ENCODE measurements at regions not wholly inside any gene's neighbourhood (a gene's known extent, or its start where the extent isn't known, plus 50 kb on each side); places are given as distances from the start of the nearest gene placed in this dataset.

- H3K9me2 ChIP-seq (ENCODE audit: insufficient read depth): no peaks in the 10 kb centered on the region
- ChIA-PET CTCF (no interaction called here), POLR2A (ENCODE audit: unreplicated experiment) (no interaction called here)
- no peaks in the 10 kb centered on the region for H3K9me3 ChIP-seq (ENCODE audit: insufficient read depth, low read depth)
- no peaks in the 10 kb centered on the region for H3K36me3 ChIP-seq (ENCODE audit: low read depth)
- intact Hi-C loops (cut with micrococcal nuclease; ENCODE audit: unreplicated experiment): no loop called here
- no peak overlapping the region for H3K4me3 ChIP-seq
- H3K4me1 ChIP-seq (replicated peaks; ENCODE audit: insufficient read depth): no peaks in the 10 kb centered on the region
- H3K27ac ChIP-seq: no peak overlapping the region
- BruUV-seq (replicated peaks): no TSS peak
- no peaks in the 10 kb centered on the region for H4K20me1 ChIP-seq (ENCODE audit: insufficient read depth)
- H3K4me2 ChIP-seq: no peak overlapping the region
- DNase-seq: no peak
- no peaks in the 10 kb centered on the region for H3F3A ChIP-seq (ENCODE audit: insufficient read depth, low read depth)
- H2AFZ ChIP-seq: no peak overlapping the region
- peaks cover 92% of the 10 kb centered on the region for H3K27me3 ChIP-seq (ENCODE audit: insufficient read depth, low read depth)
- no peak for TF ChIP-seq EZH2 (IDR thresholded peaks at IDR 0.05; ENCODE audit: low read depth)
- no peak for TF ChIP-seq CTCF (conservative IDR thresholded peaks at IDR 0.05)
- H3K79me2 ChIP-seq (ENCODE audit: low read depth): no peaks in the 10 kb centered on the region
Measured at GRCh38 chr5:179488975-179489374, 61.4 kb upstream of the RUFY1 start.

GRCh38 chr5:179488491-179488890 is 61.9 kb upstream of the RUFY1 start:
- Histone ChIP-seq H3K4me1 (replicated peaks; ENCODE audit: insufficient read depth) (no peaks in the 10 kb centered on the region), H3K36me3 (ENCODE audit: low read depth) (no peaks in the 10 kb centered on the region), H3K4me3 (no peak overlapping the region), H3K27ac (no peak overlapping the region), H2AFZ (no peak overlapping the region), H3K27me3 (ENCODE audit: insufficient read depth, low read depth) (peaks cover 97% of the 10 kb centered on the region), H3F3A (ENCODE audit: insufficient read depth, low read depth) (no peaks in the 10 kb centered on the region), H3K9me2 (ENCODE audit: insufficient read depth) (no peaks in the 10 kb centered on the region), H3K79me2 (ENCODE audit: low read depth) (no peaks in the 10 kb centered on the region), H3K4me2 (no peak overlapping the region), H3K9me3 (ENCODE audit: insufficient read depth, low read depth) (no peaks in the 10 kb centered on the region), H4K20me1 (ENCODE audit: insufficient read depth) (no peaks in the 10 kb centered on the region)
- CTCF ChIA-PET: no interaction called here
- BruUV-seq (replicated peaks): no TSS peak
- intact Hi-C loops (cut with micrococcal nuclease; ENCODE audit: unreplicated experiment): no loop called here
- POLR2A ChIA-PET (ENCODE audit: unreplicated experiment): no interaction called here
- DNase-seq: no peak
- TF ChIP-seq CTCF (conservative IDR thresholded peaks at IDR 0.05) (no peak), EZH2 (IDR thresholded peaks at IDR 0.05; ENCODE audit: low read depth) (no peak)

- Histone ChIP-seq H3K4me2 (no peak overlapping the region), H3K36me3 (ENCODE audit: low read depth) (no peaks in the 10 kb centered on the region), H4K20me1 (ENCODE audit: insufficient read depth) (no peaks in the 10 kb centered on the region), H3K4me3 (no peak overlapping the region), H3K9me3 (ENCODE audit: insufficient read depth, low read depth) (no peaks in the 10 kb centered on the region), H3K27ac (no peak overlapping the region), H3K27me3 (ENCODE audit: insufficient read depth, low read depth) (peaks cover 97% of the 10 kb centered on the region), H2AFZ (no peak overlapping the region), H3K9me2 (ENCODE audit: insufficient read depth) (no peaks in the 10 kb centered on the region), H3F3A (ENCODE audit: insufficient read depth, low read depth) (no peaks in the 10 kb centered on the region), H3K4me1 (replicated peaks; ENCODE audit: insufficient read depth) (no peaks in the 10 kb centered on the region), H3K79me2 (ENCODE audit: low read depth) (no peaks in the 10 kb centered on the region)
- TF ChIP-seq CTCF (conservative IDR thresholded peaks at IDR 0.05) (no peak), EZH2 (IDR thresholded peaks at IDR 0.05; ENCODE audit: low read depth) (no peak)
- ChIA-PET POLR2A (ENCODE audit: unreplicated experiment) (no interaction called here), CTCF (no interaction called here)
- no peak for DNase-seq
- intact Hi-C loops (cut with micrococcal nuclease; ENCODE audit: unreplicated experiment): no loop called here
- BruUV-seq (replicated peaks): no TSS peak
Measured at GRCh38 chr5:179487145-179487544, 63.2 kb upstream of the RUFY1 start.
